SK-N-SH (cell line): ENCODE measurements at regions not wholly inside any gene's neighbourhood (a gene's known extent, or its start where the extent isn't known, plus 50 kb on each side); places are given as distances from the start of the nearest gene placed in this dataset.

Source experiments
- CTCF ChIA-PET: fragments of 300-600, 350-600 bp; formaldehyde crosslinking; extraction: SDS; loops from one replicate; lab custom pipeline; 2021; lab: Yijun Ruan, JAX
- POLR2A ChIA-PET: fragments of 350-600 bp; sonication (Branson Sonifier 250); formaldehyde crosslinking; extraction: SDS; loops from one replicate; lab custom pipeline; 2020; ENCODE audit warnings: antibody characterized with exemption, inconsistent platforms; lab: Yijun Ruan, JAX
- DNase-seq: peaks from one replicate; pipeline ENCODE4 v3.0.0; 2012
- H2AFZ ChIP-seq: fragments of 200-600 bp; sonication (generic); 2 replicates; pipeline ENCODE4 v1.8.1; 2016; ENCODE audit warnings: antibody characterized with exemption, mild to moderate bottlenecking, low read depth
- H3F3A ChIP-seq: fragments of 200-600 bp; sonication (generic); replicated peaks from 2 replicates; pipeline ENCODE3; 2016; ENCODE audit warnings: antibody characterized with exemption, mild to moderate bottlenecking; ENCODE audit not compliant: insufficient read depth
- H3K27ac ChIP-seq, 2 experiments: fragments of 200-500 bp in 1 of 2; fragments of 200-600 bp in 1 of 2; sonication (Bioruptor generic) in 1 of 2; sonication (generic), shearing (Covaris generic) in 1 of 2; 2 replicates each; pipeline versions ENCODE4 v1.5.1 to v1.6.1; 2014 to 2016; ENCODE audit warnings: low read depth in 2 of 2, inconsistent platforms in 1 of 2, low read length in 1 of 2, mild to moderate bottlenecking in 1 of 2, mixed read lengths in 1 of 2
- H3K27me3 ChIP-seq: fragments of 200-600 bp; sonication (generic), shearing (Covaris generic); 2 replicates; pipeline ENCODE4 v1.6.1; 2016; ENCODE audit warnings: mixed run types; ENCODE audit not compliant: insufficient read depth
- H3K36me3 ChIP-seq, 2 experiments: fragments of 200-500 bp in 1 of 2; fragments of 200-600 bp in 1 of 2; sonication (Bioruptor generic) in 1 of 2; sonication (generic) in 1 of 2; replicated peaks in 1 of 2; 2 replicates each; pipeline versions ENCODE3 to v1.5.1; 2014 to 2016; ENCODE audit warnings: low read length in 1 of 2, mild to moderate bottlenecking in 1 of 2; ENCODE audit not compliant: insufficient read depth in 2 of 2, control insufficient read depth in 1 of 2
- H3K4me1 ChIP-seq, 2 experiments: fragments of 200-500 bp in 1 of 2; fragments of 200-600 bp in 1 of 2; sonication (Bioruptor generic) in 1 of 2; sonication (generic), shearing (Covaris generic) in 1 of 2; 2 replicates each; pipeline versions ENCODE4 v1.5.1 to v1.6.1; 2014 to 2016; ENCODE audit warnings: low read depth in 1 of 2, low read length in 1 of 2, mixed run types in 1 of 2; ENCODE audit not compliant: insufficient read depth in 2 of 2, control insufficient read depth in 1 of 2
- H3K4me2 ChIP-seq: fragments of 200-600 bp; sonication (generic), shearing (Covaris generic); 2 replicates; pipeline ENCODE4 v1.6.1; 2017; ENCODE audit warnings: mixed run types
- H3K4me3 ChIP-seq, 2 experiments: fragments of 200-500 bp in 1 of 2; fragments of 200-600 bp in 1 of 2; sonication (Bioruptor generic) in 1 of 2; sonication (generic), shearing (Covaris generic) in 1 of 2; 2 replicates each; pipeline versions ENCODE4 v1.5.1 to v1.8.1; 2014 to 2016; ENCODE audit warnings: low read depth in 2 of 2, inconsistent platforms in 1 of 2, low read length in 1 of 2, mild to moderate bottlenecking in 1 of 2, mixed read lengths in 1 of 2, moderate library complexity in 1 of 2
- H3K79me2 ChIP-seq: fragments of 200-600 bp; sonication (generic); 2 replicates; pipeline ENCODE4 v1.8.1; 2017; ENCODE audit warnings: mild to moderate bottlenecking; ENCODE audit not compliant: insufficient read depth
- H3K9ac ChIP-seq: fragments of 200-600 bp; sonication (generic); 2 replicates; pipeline ENCODE4 v1.6.1; 2017; ENCODE audit warnings: mixed run types
- H3K9me2 ChIP-seq: fragments of 200-600 bp; sonication (generic); 2 replicates; pipeline ENCODE4 v1.6.1; 2017; ENCODE audit warnings: mixed run types
- H3K9me3 ChIP-seq: fragments of 200-600 bp; sonication (generic); 2 replicates; pipeline ENCODE4 v1.6.1; 2017; ENCODE audit warnings: mixed run types, mild to moderate bottlenecking, moderate library complexity
- H4K20me1 ChIP-seq: fragments of 200-600 bp; sonication (generic); 2 replicates; pipeline ENCODE4 v1.6.1; 2017; ENCODE audit warnings: mild to moderate bottlenecking, mixed run types; ENCODE audit not compliant: insufficient read depth
- CHD2 ChIP-seq: fragments of 150-350 bp; IDR thresholded peaks from 2 replicates; pipeline ENCODE4 v1.6.1; 2018; ENCODE audit warnings: low read length; ENCODE audit not compliant: partially characterized antibody
- GATA2 ChIP-seq: sonication (generic); formaldehyde crosslinking; IDR thresholded peaks from 2 replicates; pipeline ENCODE4 v1.5.0; 2020; ENCODE audit warnings: mild to moderate bottlenecking, missing genetic modification reagents
- MEF2A ChIP-seq: IDR thresholded peaks from 2 replicates; pipeline ENCODE4 v1.4.0; 2012; ENCODE audit warnings: low read depth, borderline replicate concordance
- MXI1 ChIP-seq: IDR thresholded peaks from 2 replicates; pipeline ENCODE4 v1.6.1; 2012; ENCODE audit warnings: mild to moderate bottlenecking, low read depth, low read length, improper control_type of control experiment
- NFIC ChIP-seq: IDR thresholded peaks from 2 replicates; pipeline ENCODE4 v1.4.0; 2012; ENCODE audit warnings: borderline replicate concordance
- POLR2AphosphoS5 ChIP-seq: IDR thresholded peaks from 2 replicates; pipeline ENCODE4 v1.6.1; 2012; ENCODE audit warnings: low read depth, low read length
- RAD21 ChIP-seq: IDR thresholded peaks from 2 replicates; pipeline ENCODE4 v1.6.1; 2012; ENCODE audit warnings: mild to moderate bottlenecking, low read length
- RCOR1 ChIP-seq: fragments of 150-350 bp; IDR thresholded peaks from 2 replicates; pipeline ENCODE4 v1.6.1; 2017; ENCODE audit warnings: antibody characterized with exemption, low read length
- RFX5 ChIP-seq: IDR thresholded peaks from 2 replicates; pipeline ENCODE4 v1.6.1; 2012; ENCODE audit warnings: mild to moderate bottlenecking, improper control_type of control experiment, low read length
- RXRA ChIP-seq: IDR thresholded peaks from 2 replicates; pipeline ENCODE4 v1.4.0; 2012; ENCODE audit warnings: low read depth, mild to moderate bottlenecking, borderline replicate concordance
- SIN3A ChIP-seq: IDR thresholded peaks from 2 replicates; pipeline ENCODE4 v1.6.1; 2012; ENCODE audit warnings: low read depth, mild to moderate bottlenecking, low read length, moderate library complexity, borderline replicate concordance
- SMC3 ChIP-seq: IDR thresholded peaks from 2 replicates; pipeline ENCODE4 v1.6.1; 2012; ENCODE audit warnings: low read depth, low read length, improper control_type of control experiment
- TAF1 ChIP-seq: IDR thresholded peaks from 2 replicates; pipeline ENCODE4 v1.6.1; 2012; ENCODE audit warnings: low read depth, mild to moderate bottlenecking, low read length, moderate library complexity, borderline replicate concordance
- TCF12 ChIP-seq: IDR thresholded peaks from 2 replicates; pipeline ENCODE4 v1.4.0; 2012
- TEAD4 ChIP-seq: IDR thresholded peaks from 2 replicates; pipeline ENCODE4 v1.4.0; 2012; ENCODE audit warnings: mild to moderate bottlenecking, borderline replicate concordance; ENCODE audit not compliant: insufficient read depth
- WGBS: methylation state at CpG from one replicate; pipeline ENCODE4 v1.1.6; 2017; ENCODE audit warnings: low lambda C conversion rate; 5-methylcytosine and 5-hydroxymethylcytosine counted together
- TF ChIP-seq, protein P1 (sequence below): IDR thresholded peaks from 2 replicates; pipeline ENCODE4 v1.4.0; 2012; ENCODE audit warnings: low read depth
- TF ChIP-seq, protein P2 (sequence below): IDR thresholded peaks from 2 replicates; pipeline ENCODE4 v1.4.0; 2012; ENCODE audit warnings: low read depth, borderline replicate concordance
- TF ChIP-seq, protein P3 (sequence below): fragments of 200-600 bp; sonication (generic); IDR thresholded peaks from 2 replicates; pipeline ENCODE4 v1.6.1; 2017; ENCODE audit warnings: antibody characterized with exemption, mild to moderate bottlenecking, moderate library complexity

DNA sequence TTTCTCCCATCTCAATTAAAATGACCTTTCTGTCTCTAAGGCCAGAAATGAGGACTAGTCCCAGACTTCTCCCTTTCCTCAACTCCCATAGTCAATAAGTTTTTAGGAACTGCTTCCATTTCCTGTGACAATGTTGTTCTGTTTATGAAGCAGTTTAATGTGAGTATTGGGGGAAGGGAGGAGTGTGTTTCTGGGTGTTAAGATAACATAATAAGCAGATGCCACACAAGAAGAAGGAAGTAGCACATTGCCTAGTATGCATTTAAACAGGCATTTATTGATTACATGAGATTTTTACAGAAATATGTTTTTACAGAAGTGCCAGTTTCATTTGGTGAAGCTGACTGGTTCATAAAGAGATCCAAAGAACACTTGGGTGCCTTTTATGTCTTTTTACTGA, 65.6 kb upstream of the TNR start:
- CTCF ChIA-PET: interaction anchor here (1.3 to 1.4 kb wide), 2 partner anchors 15 to 435 kb away, joined by 3 read pairs; no protein-coding TSS in a partner anchor
- Histone ChIP-seq H3F3A (no peaks in the 10 kb centered on the region), H4K20me1 (no peaks in the 10 kb centered on the region), H3K36me3 (no peaks in the 10 kb centered on the region), H3K9ac (no peak overlapping the region), H3K4me3 (no peak overlapping the region), H3K27me3 (no peaks in the 10 kb centered on the region), H3K4me1 (no peaks in the 10 kb centered on the region; a peak in 1 of 4 replicates), H3K9me3 (no peaks in the 10 kb centered on the region), H2AFZ (no peak overlapping the region), H3K9me2 (no peaks in the 10 kb centered on the region), H3K4me2 (no peak overlapping the region), H3K27ac (no peak overlapping the region), H3K79me2 (no peaks in the 10 kb centered on the region)
- TF ChIP-seq TCF12: no peak
- TF ChIP-seq, protein P1, sequence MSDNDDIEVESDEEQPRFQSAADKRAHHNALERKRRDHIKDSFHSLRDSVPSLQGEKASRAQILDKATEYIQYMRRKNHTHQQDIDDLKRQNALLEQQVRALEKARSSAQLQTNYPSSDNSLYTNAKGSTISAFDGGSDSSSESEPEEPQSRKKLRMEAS: no peak
- no peak for TF ChIP-seq RXRA
- TF ChIP-seq MEF2A: no peak
- TF ChIP-seq RCOR1: no peak
- no peak for TF ChIP-seq RAD21
- no peak for TF ChIP-seq NFIC
- no peak for TF ChIP-seq TAF1
- TF ChIP-seq GATA2: no peak
- no peak for TF ChIP-seq SIN3A
- no peak for TF ChIP-seq CHD2
- no peak for TF ChIP-seq RFX5
- TF ChIP-seq, protein P2, sequence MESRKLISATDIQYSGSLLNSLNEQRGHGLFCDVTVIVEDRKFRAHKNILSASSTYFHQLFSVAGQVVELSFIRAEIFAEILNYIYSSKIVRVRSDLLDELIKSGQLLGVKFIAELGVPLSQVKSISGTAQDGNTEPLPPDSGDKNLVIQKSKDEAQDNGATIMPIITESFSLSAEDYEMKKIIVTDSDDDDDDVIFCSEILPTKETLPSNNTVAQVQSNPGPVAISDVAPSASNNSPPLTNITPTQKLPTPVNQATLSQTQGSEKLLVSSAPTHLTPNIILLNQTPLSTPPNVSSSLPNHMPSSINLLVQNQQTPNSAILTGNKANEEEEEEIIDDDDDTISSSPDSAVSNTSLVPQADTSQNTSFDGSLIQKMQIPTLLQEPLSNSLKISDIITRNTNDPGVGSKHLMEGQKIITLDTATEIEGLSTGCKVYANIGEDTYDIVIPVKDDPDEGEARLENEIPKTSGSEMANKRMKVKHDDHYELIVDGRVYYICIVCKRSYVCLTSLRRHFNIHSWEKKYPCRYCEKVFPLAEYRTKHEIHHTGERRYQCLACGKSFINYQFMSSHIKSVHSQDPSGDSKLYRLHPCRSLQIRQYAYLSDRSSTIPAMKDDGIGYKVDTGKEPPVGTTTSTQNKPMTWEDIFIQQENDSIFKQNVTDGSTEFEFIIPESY: no peak
- TF ChIP-seq, protein P3, sequence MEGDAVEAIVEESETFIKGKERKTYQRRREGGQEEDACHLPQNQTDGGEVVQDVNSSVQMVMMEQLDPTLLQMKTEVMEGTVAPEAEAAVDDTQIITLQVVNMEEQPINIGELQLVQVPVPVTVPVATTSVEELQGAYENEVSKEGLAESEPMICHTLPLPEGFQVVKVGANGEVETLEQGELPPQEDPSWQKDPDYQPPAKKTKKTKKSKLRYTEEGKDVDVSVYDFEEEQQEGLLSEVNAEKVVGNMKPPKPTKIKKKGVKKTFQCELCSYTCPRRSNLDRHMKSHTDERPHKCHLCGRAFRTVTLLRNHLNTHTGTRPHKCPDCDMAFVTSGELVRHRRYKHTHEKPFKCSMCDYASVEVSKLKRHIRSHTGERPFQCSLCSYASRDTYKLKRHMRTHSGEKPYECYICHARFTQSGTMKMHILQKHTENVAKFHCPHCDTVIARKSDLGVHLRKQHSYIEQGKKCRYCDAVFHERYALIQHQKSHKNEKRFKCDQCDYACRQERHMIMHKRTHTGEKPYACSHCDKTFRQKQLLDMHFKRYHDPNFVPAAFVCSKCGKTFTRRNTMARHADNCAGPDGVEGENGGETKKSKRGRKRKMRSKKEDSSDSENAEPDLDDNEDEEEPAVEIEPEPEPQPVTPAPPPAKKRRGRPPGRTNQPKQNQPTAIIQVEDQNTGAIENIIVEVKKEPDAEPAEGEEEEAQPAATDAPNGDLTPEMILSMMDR: no peak
- no peak for TF ChIP-seq MXI1
- TF ChIP-seq SMC3: no peak
- DNase-seq: no peak
- POLR2A ChIA-PET: no interaction called here

DNA sequence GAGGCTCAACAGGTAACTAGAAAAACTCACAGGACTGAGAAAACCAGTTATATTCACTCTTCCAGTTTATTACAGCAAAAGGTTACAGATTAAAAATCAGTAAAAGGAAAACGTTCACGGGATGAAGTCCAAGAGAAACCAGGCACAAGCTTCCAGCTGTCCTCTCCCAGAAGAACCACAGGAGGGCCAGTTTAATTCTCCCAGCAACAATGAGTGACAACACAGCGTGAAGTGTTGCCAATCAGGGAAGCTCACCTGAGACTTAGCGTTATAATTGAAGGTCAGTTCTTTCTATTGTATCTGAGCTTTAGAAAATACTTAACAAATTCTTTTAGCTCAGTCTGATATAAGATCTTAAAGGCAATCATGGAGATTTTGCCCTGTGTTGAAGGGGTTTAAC, 65.2 kb upstream of the TNR start:
- Histone ChIP-seq H3K79me2 (no peaks in the 10 kb centered on the region), H3F3A (no peaks in the 10 kb centered on the region), H3K9ac (no peak overlapping the region), H3K4me2 (no peak overlapping the region), H2AFZ (no peak overlapping the region), H3K9me2 (no peaks in the 10 kb centered on the region), H3K27me3 (no peaks in the 10 kb centered on the region), H3K36me3 (no peaks in the 10 kb centered on the region), H3K4me3 (no peak overlapping the region), H3K9me3 (no peaks in the 10 kb centered on the region), H4K20me1 (no peaks in the 10 kb centered on the region), H3K27ac (no peak overlapping the region), H3K4me1 (no peaks in the 10 kb centered on the region; a peak in 1 of 4 replicates)
- ChIA-PET CTCF (interaction anchor here (1.3 to 1.4 kb wide), 2 partner anchors 15 to 435 kb away, joined by 3 read pairs; no protein-coding TSS in a partner anchor), POLR2A (no interaction called here)
- TF ChIP-seq POLR2AphosphoS5 (no peak), RXRA (no peak), TEAD4 (no peak)
- TF ChIP-seq, protein P3: no peak
- 37% methylated on average over 4 of the region's 4 CpGs for WGBS
- DNase-seq: no peak
